RWPE2 (cell line): ENCODE measurements at regions not wholly inside any gene's neighbourhood (a gene's known extent, or its start where the extent isn't known, plus 50 kb on each side); places are given as distances from the start of the nearest gene placed in this dataset.

Experiments
- ATAC-seq: fragments of 200-7000 bp; cut with Tn5 transposase; 3 replicates; pipeline ENCODE4 v1.9.1; 2021; ENCODE audit warnings: low read depth
- DNase-seq: peaks from one replicate; pipeline ENCODE4 v3.0.0-alpha.2; 2020; ENCODE audit warnings: low spot score
- H3K27ac ChIP-seq: fragments of 450-650 bp; 2 replicates; pipeline ENCODE4 v1.5.1; 2017; ENCODE audit warnings: mild to moderate bottlenecking; ENCODE audit not compliant: poor library complexity, severe bottlenecking
- H3K27me3 ChIP-seq: fragments of 250-450 bp; sonication (Bioruptor Pico); 2 replicates; pipeline ENCODE4 v1.5.1; 2021; ENCODE audit warnings: mild to moderate bottlenecking, moderate library complexity; ENCODE audit not compliant: insufficient read depth, poor library complexity, severe bottlenecking
- H3K36me3 ChIP-seq: fragments of 250-450 bp; sonication (Bioruptor Pico); 2 replicates; pipeline ENCODE4 v1.5.1; 2020; ENCODE audit warnings: low read depth, mild to moderate bottlenecking, moderate library complexity
- H3K4me1 ChIP-seq: fragments of 250-450 bp; sonication (Bioruptor Pico); 2 replicates; pipeline ENCODE4 v1.5.1; 2021; ENCODE audit warnings: mild to moderate bottlenecking, moderate library complexity; ENCODE audit not compliant: insufficient read depth, poor library complexity, severe bottlenecking
- H3K4me3 ChIP-seq: fragments of 250-450 bp; sonication (Bioruptor Pico); 2 replicates; pipeline ENCODE4 v1.5.1; 2021; ENCODE audit warnings: mild to moderate bottlenecking, moderate library complexity; ENCODE audit not compliant: severe bottlenecking
- H3K9me3 ChIP-seq: fragments of 250-450 bp; sonication (Bioruptor Pico); 2 replicates; pipeline ENCODE4 v1.5.1; 2021; ENCODE audit warnings: mild to moderate bottlenecking, moderate library complexity; ENCODE audit not compliant: severe bottlenecking
- CTCF ChIP-seq: fragments of 450-650 bp; IDR thresholded peaks from one replicate; pipeline ENCODE4 v1.5.1; 2017; ENCODE audit warnings: mild to moderate bottlenecking, moderate library complexity; ENCODE audit not compliant: poor library complexity, severe bottlenecking

- no peak overlapping the region for H3K27ac ChIP-seq
- H3K4me3 ChIP-seq: no peak overlapping the region
- no peak for TF ChIP-seq CTCF
- no peaks in the 10 kb centered on the region for H3K27me3 ChIP-seq
- no peaks in the 10 kb centered on the region for H3K36me3 ChIP-seq
- no peak for DNase-seq
- H3K4me1 ChIP-seq: no peaks in the 10 kb centered on the region
- no peaks in the 10 kb centered on the region for H3K9me3 ChIP-seq
- ATAC-seq: no peak
Measured at GRCh38 chr4:14800977-14801376, 201.3 kb upstream of the CPEB2 start.

DNA sequence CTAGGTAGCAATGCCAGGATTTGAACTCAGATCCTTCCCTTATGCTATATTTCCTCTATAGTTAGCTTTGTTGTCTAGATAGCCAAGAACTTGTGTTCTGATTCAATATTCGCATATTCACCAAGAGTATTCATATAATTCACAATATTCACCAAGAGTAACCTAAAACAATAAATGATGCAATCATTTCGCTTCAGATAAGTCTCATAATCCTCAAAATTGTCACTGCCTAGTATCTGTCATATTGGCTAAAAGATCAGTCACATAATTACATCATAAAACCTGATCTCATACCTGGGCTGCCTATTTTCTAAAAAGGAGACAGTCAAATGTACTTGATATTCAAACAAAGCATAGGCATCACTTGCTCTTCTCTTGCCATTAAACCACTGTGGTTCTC, 199.7 kb upstream of the CPEB2 start:
- H3K4me3 ChIP-seq: no peak overlapping the region
- H3K9me3 ChIP-seq: no peaks in the 10 kb centered on the region
- ATAC-seq: no peak
- no peaks in the 10 kb centered on the region for H3K36me3 ChIP-seq
- no peaks in the 10 kb centered on the region for H3K27me3 ChIP-seq
- no peak for DNase-seq
- H3K4me1 ChIP-seq: no peaks in the 10 kb centered on the region
- TF ChIP-seq CTCF: no peak
- no peak overlapping the region for H3K27ac ChIP-seq

GRCh38 chr4:14807856-14808255, 194.4 kb upstream of the CPEB2 start:
- Histone ChIP-seq H3K36me3 (no peaks in the 10 kb centered on the region), H3K9me3 (no peaks in the 10 kb centered on the region), H3K27ac (no peak overlapping the region), H3K27me3 (no peaks in the 10 kb centered on the region), H3K4me1 (no peaks in the 10 kb centered on the region), H3K4me3 (no peak overlapping the region)
- no peak for TF ChIP-seq CTCF
- ATAC-seq: no peak
- DNase-seq: no peak

- no peak for DNase-seq
- no peak for ATAC-seq
- Histone ChIP-seq H3K4me3 (no peak overlapping the region), H3K4me1 (no peaks in the 10 kb centered on the region), H3K27ac (no peak overlapping the region), H3K9me3 (no peaks in the 10 kb centered on the region), H3K27me3 (no peaks in the 10 kb centered on the region), H3K36me3 (no peaks in the 10 kb centered on the region)
- no peak for TF ChIP-seq CTCF
Measured at GRCh38 chr4:14809203-14809602, 193.1 kb upstream of the CPEB2 start.

- H3K4me1 ChIP-seq: no peaks in the 10 kb centered on the region
Measured at GRCh38 chr4:14810121-14810520, 192.2 kb upstream of the CPEB2 start.

More at GRCh38 chr4:14810121-14810520, 192.2 kb upstream of the CPEB2 start:
- TF ChIP-seq CTCF: no peak
- DNase-seq (no peak), ATAC-seq (no peak)
- Histone ChIP-seq H3K27me3 (no peaks in the 10 kb centered on the region), H3K9me3 (no peaks in the 10 kb centered on the region), H3K4me3 (no peak overlapping the region), H3K27ac (no peak overlapping the region), H3K36me3 (no peaks in the 10 kb centered on the region)
